RWPE2 (cell line): ENCODE measurements at regions not wholly inside any gene's neighbourhood (a gene's known extent, or its start where the extent isn't known, plus 50 kb on each side); places are given as distances from the start of the nearest gene placed in this dataset.

Experiments used
- ATAC-seq: fragments of 200-7000 bp; cut with Tn5 transposase; 3 replicates; pipeline ENCODE4 v1.9.1; 2021; ENCODE audit warnings: low read depth
- DNase-seq: peaks from one replicate; pipeline ENCODE4 v3.0.0-alpha.2; 2020; ENCODE audit warnings: low spot score
- H3K27ac ChIP-seq: fragments of 450-650 bp; 2 replicates; pipeline ENCODE4 v1.5.1; 2017; ENCODE audit warnings: mild to moderate bottlenecking; ENCODE audit not compliant: poor library complexity, severe bottlenecking
- H3K27me3 ChIP-seq: fragments of 250-450 bp; sonication (Bioruptor Pico); 2 replicates; pipeline ENCODE4 v1.5.1; 2021; ENCODE audit warnings: mild to moderate bottlenecking, moderate library complexity; ENCODE audit not compliant: insufficient read depth, poor library complexity, severe bottlenecking
- H3K36me3 ChIP-seq: fragments of 250-450 bp; sonication (Bioruptor Pico); 2 replicates; pipeline ENCODE4 v1.5.1; 2020; ENCODE audit warnings: low read depth, mild to moderate bottlenecking, moderate library complexity
- H3K4me1 ChIP-seq: fragments of 250-450 bp; sonication (Bioruptor Pico); 2 replicates; pipeline ENCODE4 v1.5.1; 2021; ENCODE audit warnings: mild to moderate bottlenecking, moderate library complexity; ENCODE audit not compliant: insufficient read depth, poor library complexity, severe bottlenecking
- H3K4me3 ChIP-seq: fragments of 250-450 bp; sonication (Bioruptor Pico); 2 replicates; pipeline ENCODE4 v1.5.1; 2021; ENCODE audit warnings: mild to moderate bottlenecking, moderate library complexity; ENCODE audit not compliant: severe bottlenecking
- H3K9me3 ChIP-seq: fragments of 250-450 bp; sonication (Bioruptor Pico); 2 replicates; pipeline ENCODE4 v1.5.1; 2021; ENCODE audit warnings: mild to moderate bottlenecking, moderate library complexity; ENCODE audit not compliant: severe bottlenecking
- TF ChIP-seq, protein P1 (sequence below): fragments of 450-650 bp; IDR thresholded peaks from one replicate; pipeline ENCODE4 v1.5.1; 2017; ENCODE audit warnings: mild to moderate bottlenecking, moderate library complexity; ENCODE audit not compliant: poor library complexity, severe bottlenecking

DNA sequence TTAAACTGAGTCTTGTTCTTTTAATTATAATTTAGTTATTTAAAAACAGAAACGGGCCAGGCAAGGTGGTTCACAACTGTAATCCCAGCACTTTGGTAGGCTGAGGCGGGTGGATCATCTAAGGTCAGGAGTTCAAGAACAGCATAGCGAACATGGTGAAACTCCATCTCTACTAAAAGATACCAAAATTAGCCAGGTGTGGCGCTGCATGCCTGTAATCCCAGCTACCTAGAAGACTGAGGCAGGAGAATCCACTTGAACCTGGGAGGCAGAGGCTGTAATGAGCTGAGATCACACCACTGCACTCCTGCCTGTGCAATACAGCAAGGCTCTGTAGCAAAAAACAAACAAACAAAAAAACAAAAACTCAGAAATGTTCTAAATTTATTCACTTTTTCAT, 852.9 kb downstream of the TECRL start:
- H3K4me3 ChIP-seq, result no peak overlapping the region
- DNase-seq (no peak), ATAC-seq (no peak)
- no peaks in the 10 kb centered on the region for H3K4me1 ChIP-seq
- H3K9me3 ChIP-seq, result no peaks in the 10 kb centered on the region
- H3K27me3 ChIP-seq, result no peaks in the 10 kb centered on the region
- no peaks in the 10 kb centered on the region for H3K36me3 ChIP-seq
- TF ChIP-seq, protein P1, sequence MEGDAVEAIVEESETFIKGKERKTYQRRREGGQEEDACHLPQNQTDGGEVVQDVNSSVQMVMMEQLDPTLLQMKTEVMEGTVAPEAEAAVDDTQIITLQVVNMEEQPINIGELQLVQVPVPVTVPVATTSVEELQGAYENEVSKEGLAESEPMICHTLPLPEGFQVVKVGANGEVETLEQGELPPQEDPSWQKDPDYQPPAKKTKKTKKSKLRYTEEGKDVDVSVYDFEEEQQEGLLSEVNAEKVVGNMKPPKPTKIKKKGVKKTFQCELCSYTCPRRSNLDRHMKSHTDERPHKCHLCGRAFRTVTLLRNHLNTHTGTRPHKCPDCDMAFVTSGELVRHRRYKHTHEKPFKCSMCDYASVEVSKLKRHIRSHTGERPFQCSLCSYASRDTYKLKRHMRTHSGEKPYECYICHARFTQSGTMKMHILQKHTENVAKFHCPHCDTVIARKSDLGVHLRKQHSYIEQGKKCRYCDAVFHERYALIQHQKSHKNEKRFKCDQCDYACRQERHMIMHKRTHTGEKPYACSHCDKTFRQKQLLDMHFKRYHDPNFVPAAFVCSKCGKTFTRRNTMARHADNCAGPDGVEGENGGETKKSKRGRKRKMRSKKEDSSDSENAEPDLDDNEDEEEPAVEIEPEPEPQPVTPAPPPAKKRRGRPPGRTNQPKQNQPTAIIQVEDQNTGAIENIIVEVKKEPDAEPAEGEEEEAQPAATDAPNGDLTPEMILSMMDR, result no peak
- no peak overlapping the region for H3K27ac ChIP-seq

DNA sequence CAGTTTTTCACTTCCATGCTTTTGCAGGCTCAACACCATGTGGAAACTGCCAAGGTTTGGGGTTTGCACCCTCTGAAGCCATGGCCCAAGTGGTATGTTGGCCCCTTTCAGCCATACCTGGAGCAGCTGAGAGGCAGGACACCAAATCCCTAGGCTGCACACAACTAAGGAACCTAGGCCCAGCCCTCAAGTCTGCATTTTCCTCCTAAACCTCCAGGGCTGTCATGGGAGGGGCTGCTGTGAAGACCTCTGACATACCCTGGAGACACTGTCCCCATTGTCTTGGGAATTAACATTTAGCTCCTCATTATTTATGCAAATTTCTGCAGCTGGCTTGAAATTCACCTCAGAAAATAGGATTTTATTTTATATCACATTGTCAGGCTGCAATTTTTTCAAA, 856.1 kb downstream of the TECRL start:
- H3K27me3 ChIP-seq, result no peaks in the 10 kb centered on the region
- TF ChIP-seq, protein P1, result no peak
- H3K27ac ChIP-seq, result no peak overlapping the region
- DNase-seq (no peak), ATAC-seq (no peak)
- no peak overlapping the region for H3K4me3 ChIP-seq
- no peaks in the 10 kb centered on the region for H3K9me3 ChIP-seq
- no peaks in the 10 kb centered on the region for H3K36me3 ChIP-seq
- H3K4me1 ChIP-seq, result no peaks in the 10 kb centered on the region

DNA sequence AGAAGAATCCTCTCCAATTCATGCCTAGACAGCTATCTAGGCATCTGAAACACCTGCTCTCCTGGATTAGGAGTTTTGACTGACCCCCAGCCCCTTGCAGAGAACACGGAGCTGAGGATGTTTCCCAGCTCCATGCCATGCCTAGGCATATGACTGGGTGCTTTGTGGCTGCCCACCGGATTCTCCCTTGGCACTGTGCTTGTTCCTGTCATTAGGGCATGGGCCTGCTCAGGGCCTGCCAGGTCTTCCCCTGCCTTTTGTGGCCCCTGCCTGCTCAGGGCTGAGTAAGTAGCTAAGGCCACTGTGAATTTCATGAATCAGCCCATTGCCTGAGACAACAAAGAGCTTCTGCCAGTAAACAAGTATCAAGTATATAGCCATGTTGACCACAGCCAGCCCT, 867.4 kb downstream of the TECRL start:
- Histone ChIP-seq H3K27ac (no peak overlapping the region), H3K27me3 (no peaks in the 10 kb centered on the region), H3K36me3 (no peaks in the 10 kb centered on the region), H3K9me3 (no peaks in the 10 kb centered on the region), H3K4me1 (no peaks in the 10 kb centered on the region), H3K4me3 (no peak overlapping the region)
- no peak for ATAC-seq
- TF ChIP-seq, protein P1, result no peak
- DNase-seq, result no peak

DNA sequence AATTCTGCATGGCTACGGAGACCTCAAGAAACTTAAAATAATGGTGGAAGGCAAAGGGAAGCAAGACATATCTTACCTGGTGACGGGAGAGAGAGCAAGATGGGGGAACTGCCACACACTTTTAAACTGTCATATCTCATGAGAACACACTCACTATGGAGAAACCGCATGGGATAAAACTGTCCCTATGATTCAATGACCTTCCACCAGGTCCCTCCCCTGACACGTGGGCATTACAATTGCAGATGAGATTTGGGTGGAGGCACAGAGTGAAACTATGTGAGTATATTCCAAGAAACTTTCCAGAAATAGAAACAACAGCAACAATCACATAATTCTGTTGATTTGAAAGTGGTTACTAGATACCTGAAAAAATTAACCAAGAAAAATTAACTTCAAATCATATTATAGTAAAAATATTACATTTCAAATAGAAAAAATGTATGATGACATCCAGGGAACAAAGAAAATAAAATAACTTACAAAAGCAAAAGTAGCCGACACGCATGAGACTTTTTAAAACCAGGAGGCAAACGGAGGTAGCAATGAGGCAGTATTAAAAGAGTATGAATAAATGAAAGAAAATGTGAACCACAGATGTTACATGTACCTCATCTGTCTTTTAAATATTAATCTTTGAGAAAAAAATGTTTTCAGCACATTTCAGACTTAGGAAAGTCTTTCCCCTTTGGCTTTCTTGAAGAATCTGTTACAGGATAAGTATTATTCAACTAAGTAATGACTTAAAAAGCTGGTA, 879.5 kb downstream of the TECRL start:
- no peaks in the 10 kb centered on the region for H3K9me3 ChIP-seq
- H3K4me3 ChIP-seq, result no peak overlapping the region
- no peak overlapping the region for H3K27ac ChIP-seq
- no peaks in the 10 kb centered on the region for H3K36me3 ChIP-seq
- TF ChIP-seq, protein P1, result no peak
- H3K4me1 ChIP-seq, result no peaks in the 10 kb centered on the region
- ATAC-seq (no peak), DNase-seq (no peak)
- no peaks in the 10 kb centered on the region for H3K27me3 ChIP-seq

DNA sequence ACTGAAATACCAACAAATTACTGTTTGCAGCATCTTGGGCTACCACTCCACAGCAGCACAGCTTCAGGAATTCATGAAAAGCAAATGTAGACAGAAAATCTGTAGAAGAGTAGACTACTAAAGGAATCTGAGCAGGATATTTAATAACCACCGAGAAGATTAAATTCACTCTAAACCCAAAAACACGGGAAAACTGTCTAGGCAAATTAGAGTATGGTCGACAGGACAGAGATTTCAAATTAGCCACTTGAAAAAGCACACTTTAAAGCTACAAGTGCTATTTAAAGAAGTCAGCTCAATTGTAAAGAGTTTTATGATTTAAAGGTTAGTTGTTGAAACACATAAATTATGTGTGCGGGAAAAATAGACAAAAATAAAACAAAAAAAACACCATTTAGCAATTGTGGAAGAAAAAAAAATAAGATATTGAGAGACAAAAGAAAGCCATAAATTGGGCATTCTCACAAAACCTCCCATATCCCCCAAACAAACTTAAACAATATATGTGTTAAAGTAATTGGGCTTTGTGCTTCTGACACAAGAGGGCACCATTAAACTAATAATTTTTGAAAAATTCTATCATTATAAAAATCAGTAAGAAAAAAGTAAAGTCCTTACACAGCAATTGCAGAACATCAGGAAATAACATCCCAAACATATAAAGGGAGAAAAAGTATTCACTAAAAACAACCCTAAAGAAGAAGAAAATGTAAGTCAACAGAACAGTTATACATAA, 880.8 kb downstream of the TECRL start:
- H3K4me1 ChIP-seq, result no peaks in the 10 kb centered on the region
- TF ChIP-seq, protein P1, result peak; percentile 32
- H3K36me3 ChIP-seq, result no peaks in the 10 kb centered on the region
- ATAC-seq (no peak), DNase-seq (no peak)
- no peak overlapping the region for H3K4me3 ChIP-seq
- H3K27ac ChIP-seq, result no peak overlapping the region
- H3K9me3 ChIP-seq, result no peaks in the 10 kb centered on the region
- no peaks in the 10 kb centered on the region for H3K27me3 ChIP-seq
